H9 (cell line): ENCODE measurements at regions not wholly inside any gene's neighbourhood (a gene's known extent, or its start where the extent isn't known, plus 50 kb on each side); places are given as distances from the start of the nearest gene placed in this dataset.

Source experiments
- DNase-seq: peaks from one replicate; pipeline ENCODE4 v3.0.0-alpha.2; 2017
- H2AFZ ChIP-seq: one replicate; pipeline ENCODE4 v1.6.1; 2013; ENCODE audit warnings: mild to moderate bottlenecking, low read length, control low read depth, moderate library complexity
- H2AK5ac ChIP-seq: 2 replicates; pipeline ENCODE4 v1.6.1; 2013; ENCODE audit warnings: low read length, control low read depth, mixed read lengths; ENCODE audit not compliant: insufficient read length
- H2BK120ac ChIP-seq: one replicate; pipeline ENCODE4 v1.6.1; 2013; ENCODE audit warnings: low read depth, mild to moderate bottlenecking, low read length, control low read depth, inconsistent platforms; ENCODE audit not compliant: poor library complexity, severe bottlenecking
- H2BK12ac ChIP-seq: 2 replicates; pipeline ENCODE4 v1.6.1; 2013; ENCODE audit warnings: low read length, control low read depth, mixed read lengths, low read depth; ENCODE audit not compliant: insufficient read length
- H2BK15ac ChIP-seq: 2 replicates; pipeline ENCODE4 v1.6.1; 2013; ENCODE audit warnings: low read depth, low read length, control low read depth
- H2BK20ac ChIP-seq: one replicate; pipeline ENCODE4 v1.6.1; 2013; ENCODE audit warnings: low read depth, mild to moderate bottlenecking, low read length, control low read depth, inconsistent platforms; ENCODE audit not compliant: poor library complexity, severe bottlenecking
- H2BK5ac ChIP-seq: 2 replicates; pipeline ENCODE4 v1.6.1; 2013; ENCODE audit warnings: low read length, control low read depth, mixed read lengths; ENCODE audit not compliant: insufficient read length
- H3K14ac ChIP-seq: 2 replicates; pipeline ENCODE4 v1.6.1; 2013; ENCODE audit warnings: low read length, control low read depth; ENCODE audit not compliant: insufficient read depth
- H3K18ac ChIP-seq: 2 replicates; pipeline ENCODE4 v1.6.1; 2013; ENCODE audit warnings: low read depth, mild to moderate bottlenecking, mixed read lengths, low read length, control low read depth; ENCODE audit not compliant: insufficient read length
- H3K23ac ChIP-seq: 2 replicates; pipeline ENCODE4 v1.6.1; 2013; ENCODE audit warnings: low read length, control low read depth, mixed read lengths, low read depth; ENCODE audit not compliant: insufficient read length
- H3K23me2 ChIP-seq: 2 replicates; pipeline ENCODE4 v1.6.1; 2013; ENCODE audit warnings: low read depth, mild to moderate bottlenecking, mixed read lengths, low read length, control low read depth; ENCODE audit not compliant: insufficient read length, poor library complexity, severe bottlenecking
- H3K27ac ChIP-seq: 2 replicates; pipeline ENCODE4 v1.5.1; 2013; ENCODE audit warnings: low read length, control low read depth, mixed read lengths, low read depth; ENCODE audit not compliant: insufficient read length
- H3K27me3 ChIP-seq: 2 replicates; pipeline ENCODE4 v1.6.1; 2013; ENCODE audit warnings: low read length, control low read depth, inconsistent platforms; ENCODE audit not compliant: insufficient read depth
- H3K4ac ChIP-seq: 2 replicates; pipeline ENCODE4 v1.6.1; 2013; ENCODE audit warnings: low read depth, mild to moderate bottlenecking, control low read depth, inconsistent platforms, low read length, moderate library complexity
- H3K4me1 ChIP-seq: 2 replicates; pipeline ENCODE4 v1.6.1; 2013; ENCODE audit warnings: low read length, control low read depth, inconsistent platforms; ENCODE audit not compliant: insufficient read depth
- H3K4me2 ChIP-seq: 2 replicates; pipeline ENCODE4 v1.6.1; 2013; ENCODE audit warnings: low read length, control low read depth, mixed read lengths; ENCODE audit not compliant: insufficient read length, insufficient read depth
- H3K56ac ChIP-seq: 2 replicates; pipeline ENCODE4 v1.6.1; 2013; ENCODE audit warnings: low read depth, mild to moderate bottlenecking, mixed read lengths, low read length, control low read depth; ENCODE audit not compliant: insufficient read length
- H3K79me1 ChIP-seq: 2 replicates; pipeline ENCODE4 v1.6.1; 2013; ENCODE audit warnings: low read depth, mild to moderate bottlenecking, moderate library complexity, low read length, control low read depth, inconsistent platforms; ENCODE audit not compliant: insufficient read depth, poor library complexity, severe bottlenecking
- H3K79me2 ChIP-seq: 2 replicates; pipeline ENCODE4 v1.6.1; 2013; ENCODE audit warnings: low read length, control low read depth, inconsistent platforms; ENCODE audit not compliant: insufficient read depth
- H3K9ac ChIP-seq: 2 replicates; pipeline ENCODE4 v1.6.1; 2013; ENCODE audit warnings: low read length, control low read depth, mixed read lengths; ENCODE audit not compliant: insufficient read length; ENCODE audit errors: extremely low read depth
- H3K9me3 ChIP-seq: one replicate; pipeline ENCODE4 v1.6.1; 2013; ENCODE audit warnings: low read depth, low read length, inconsistent platforms; ENCODE audit not compliant: control insufficient read depth
- H3T11ph ChIP-seq: one replicate; pipeline ENCODE4 v1.6.1; 2013; ENCODE audit warnings: mild to moderate bottlenecking, low read length, control low read depth, inconsistent platforms
- H4K20me1 ChIP-seq: one replicate; pipeline ENCODE4 v1.6.1; 2013; ENCODE audit not compliant: control insufficient read depth, insufficient read length, insufficient read depth
- H4K5ac ChIP-seq: 2 replicates; pipeline ENCODE4 v1.6.1; 2013; ENCODE audit warnings: low read depth, mild to moderate bottlenecking, mixed read lengths, low read length, control low read depth; ENCODE audit not compliant: insufficient read length
- H4K8ac ChIP-seq: replicated peaks from 2 replicates; pipeline ENCODE4 v1.6.1; 2013; ENCODE audit warnings: low read length, control low read depth, mixed read lengths, low read depth; ENCODE audit not compliant: insufficient read length
- H4K91ac ChIP-seq: 2 replicates; pipeline ENCODE4 v1.6.1; 2013; ENCODE audit warnings: low read depth, mild to moderate bottlenecking, moderate library complexity, mixed read lengths, low read length, control low read depth; ENCODE audit not compliant: insufficient read length
- H3K27ac Mint-ChIP-seq, 3 experiments: 2 replicates in 2 of 3; 3 replicates in 1 of 3; pipeline ENCODE4 v1.8.0; 2020 to 2021; ENCODE audit warnings: mixed read lengths in 3 of 3, mild to moderate bottlenecking in 1 of 3, moderate library complexity in 1 of 3
- H3K27me3 Mint-ChIP-seq: 2 replicates; pipeline ENCODE4 v1.8.0; 2021; ENCODE audit warnings: low read depth, mild to moderate bottlenecking, moderate library complexity, mixed read lengths
- H3K36me3 Mint-ChIP-seq, 3 experiments: 2 replicates in 2 of 3; 3 replicates in 1 of 3; pipeline ENCODE4 v1.8.0; 2020 to 2021; ENCODE audit warnings: low read depth in 3 of 3, mixed read lengths in 3 of 3; ENCODE audit not compliant: insufficient read depth in 1 of 3
- H3K4me1 Mint-ChIP-seq, 2 experiments: 2 replicates each; pipeline ENCODE4 v1.8.0; 2020; ENCODE audit warnings: mixed read lengths in 2 of 2
- H3K4me3 Mint-ChIP-seq, 2 experiments: 2 replicates in 1 of 2; 3 replicates in 1 of 2; pipeline ENCODE4 v1.8.0; 2020 to 2021; ENCODE audit warnings: mild to moderate bottlenecking in 2 of 2, mixed read lengths in 2 of 2, moderate library complexity in 1 of 2
- H3K9me3 Mint-ChIP-seq, 2 experiments: 2 replicates in 1 of 2; 3 replicates in 1 of 2; pipeline ENCODE4 v1.8.0; 2020; ENCODE audit warnings: mild to moderate bottlenecking in 2 of 2, mixed read lengths in 2 of 2, moderate library complexity in 1 of 2
- WGBS: extraction: QIAGEN DNeasy Blood & Tissue Kit; methylation state at CpG from one replicate; pipeline ENCODE4 v1.1.7; 2013; ENCODE audit warnings: missing lambda C conversion rate, low lambda C conversion rate, mixed read lengths; ENCODE audit not compliant: insufficient read length; ENCODE audit errors: extremely low coverage; 5-methylcytosine and 5-hydroxymethylcytosine counted together
- TF ChIP-seq, protein P1 (sequence below): fragments of 200-600 bp; sonication (generic); conservative IDR thresholded peaks from 3 replicates; pipeline ENCODE4 v1.8.0; 2021; ENCODE audit warnings: antibody characterized with exemption, mild to moderate bottlenecking

DNA sequence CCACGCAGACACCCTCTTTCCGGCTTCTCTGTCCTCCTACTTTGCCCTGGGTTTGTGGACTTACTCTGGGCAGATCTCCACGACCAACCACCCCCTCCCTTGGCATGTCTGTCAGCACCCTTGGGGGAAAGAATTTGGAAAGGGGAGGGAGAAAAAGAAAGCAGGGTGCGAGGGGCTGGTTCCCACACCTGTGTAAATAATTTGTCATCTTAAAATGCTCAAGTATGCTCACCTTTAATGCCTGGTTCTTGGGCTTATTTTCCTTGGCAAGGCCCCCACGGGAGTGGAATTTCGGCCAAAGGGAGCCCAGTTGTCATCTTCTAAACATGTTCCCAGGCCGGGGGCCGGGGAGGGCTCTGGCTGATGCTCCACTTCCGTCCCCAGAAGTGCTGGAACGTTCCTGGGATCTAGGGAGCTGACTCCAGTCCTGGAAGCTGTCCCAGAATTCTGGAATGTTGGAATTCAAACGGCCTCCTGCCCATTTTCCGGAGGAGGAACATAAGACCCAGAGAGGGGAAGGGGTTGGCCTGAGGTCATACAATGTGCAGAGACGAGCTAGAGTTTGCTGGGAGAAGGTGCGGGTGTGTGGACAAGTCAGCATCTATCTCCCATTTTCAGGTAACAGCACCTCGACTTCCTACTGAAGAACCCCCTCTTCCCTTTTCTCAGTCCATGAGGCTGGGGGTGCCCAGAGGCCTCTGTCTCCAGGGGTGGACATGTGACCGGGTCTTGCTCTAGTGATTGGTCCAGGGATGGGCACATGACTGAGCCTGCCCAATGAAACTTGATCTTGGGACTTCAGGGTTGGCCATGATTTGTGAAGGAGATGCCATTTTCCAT lies 122.3 kb downstream of the CEBPB start:
- Histone ChIP-seq H2AFZ (no peak overlapping the region), H4K91ac (no peak overlapping the region), H4K8ac (no peak overlapping the region), H2BK120ac (no peak overlapping the region), H3K27me3 (no peaks in the 10 kb centered on the region), H3K23ac (no peak overlapping the region), H2BK12ac (no peak overlapping the region), H4K5ac (no peak overlapping the region), H3K4ac (no peak overlapping the region), H2AK5ac (no peak overlapping the region), H3K27ac (no peak overlapping the region), H3K79me1 (no peaks in the 10 kb centered on the region), H3K56ac (no peak overlapping the region), H2BK20ac (no peak overlapping the region), H3K9me3 (no peaks in the 10 kb centered on the region), H3K14ac (no peak overlapping the region), H3T11ph (no peak overlapping the region), H2BK5ac (no peak overlapping the region), H4K20me1 (no peaks in the 10 kb centered on the region), H3K9ac (no peak overlapping the region), H3K23me2 (no peaks in the 10 kb centered on the region), H3K79me2 (no peaks in the 10 kb centered on the region), H3K4me1 (no peaks in the 10 kb centered on the region), H2BK15ac (no peak overlapping the region), H3K18ac (no peak overlapping the region), H3K4me2 (no peak overlapping the region)
- DNase-seq, result no peak
- WGBS, result no CpG with 5 or more reads among the region's 16 CpGs
- Mint-ChIP-seq H3K27ac (no peak overlapping the region; a peak in 1 of 7 replicates), H3K36me3 (no peaks in the 10 kb centered on the region), H3K27me3 (peaks cover 3% of the 10 kb centered on the region; the same call in 1 of the 2 replicates), H3K4me1 (peaks cover 8 to 25% of the 10 kb centered on the region in 2 experiments), H3K4me3 (no peak overlapping the region), H3K9me3 (no peaks in the 10 kb centered on the region; a peak in 1 of 5 replicates)
- TF ChIP-seq, protein P1, sequence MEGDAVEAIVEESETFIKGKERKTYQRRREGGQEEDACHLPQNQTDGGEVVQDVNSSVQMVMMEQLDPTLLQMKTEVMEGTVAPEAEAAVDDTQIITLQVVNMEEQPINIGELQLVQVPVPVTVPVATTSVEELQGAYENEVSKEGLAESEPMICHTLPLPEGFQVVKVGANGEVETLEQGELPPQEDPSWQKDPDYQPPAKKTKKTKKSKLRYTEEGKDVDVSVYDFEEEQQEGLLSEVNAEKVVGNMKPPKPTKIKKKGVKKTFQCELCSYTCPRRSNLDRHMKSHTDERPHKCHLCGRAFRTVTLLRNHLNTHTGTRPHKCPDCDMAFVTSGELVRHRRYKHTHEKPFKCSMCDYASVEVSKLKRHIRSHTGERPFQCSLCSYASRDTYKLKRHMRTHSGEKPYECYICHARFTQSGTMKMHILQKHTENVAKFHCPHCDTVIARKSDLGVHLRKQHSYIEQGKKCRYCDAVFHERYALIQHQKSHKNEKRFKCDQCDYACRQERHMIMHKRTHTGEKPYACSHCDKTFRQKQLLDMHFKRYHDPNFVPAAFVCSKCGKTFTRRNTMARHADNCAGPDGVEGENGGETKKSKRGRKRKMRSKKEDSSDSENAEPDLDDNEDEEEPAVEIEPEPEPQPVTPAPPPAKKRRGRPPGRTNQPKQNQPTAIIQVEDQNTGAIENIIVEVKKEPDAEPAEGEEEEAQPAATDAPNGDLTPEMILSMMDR, result no peak
